Psoas muscle (tissue), 7 donors: ENCODE measurements at regions not wholly inside any gene's neighbourhood (a gene's known extent, or its start where the extent isn't known, plus 50 kb on each side); places are given as distances from the start of the nearest gene placed in this dataset.

Source experiments
- ATAC-seq, 4 donors: fragments of 200-7000 bp; cut with Tn5 transposase; one replicate each; pipeline ENCODE4 v1.9.1; 2020; ENCODE audit warnings: moderate library complexity in 3 of 4, mild to moderate bottlenecking in 2 of 4
- DNase-seq, 2 donors: peaks; one replicate each; pipeline ENCODE4 v3.0.0-alpha.2; 2020
- H3K27ac ChIP-seq: fragments of 200-600 bp; one replicate; pipeline ENCODE4 v1.8.0; 2022
- H3K27me3 ChIP-seq, 3 donors: fragments of 200-600 bp in 1 of 3; one replicate each; pipeline versions ENCODE4 v1.6.1 to v1.8.0; 2013 to 2022; ENCODE audit warnings: low read length in 2 of 3, mild to moderate bottlenecking in 2 of 3, moderate library complexity in 1 of 3; ENCODE audit not compliant: insufficient read depth in 3 of 3
- H3K36me3 ChIP-seq, 2 donors: fragments of 200-600 bp in 1 of 2; one replicate each; pipeline versions ENCODE4 v1.6.1 to v1.8.0; 2013 to 2022; ENCODE audit warnings: low read depth in 1 of 2, mild to moderate bottlenecking in 1 of 2, moderate library complexity in 1 of 2; ENCODE audit not compliant: insufficient read depth in 1 of 2
- H3K4me1 ChIP-seq: fragments of 200-600 bp; one replicate; pipeline ENCODE4 v1.8.0; 2022
- H3K4me3 ChIP-seq: fragments of 200-600 bp; one replicate; pipeline ENCODE4 v1.8.0; 2022; ENCODE audit warnings: mild to moderate bottlenecking
- H3K9me3 ChIP-seq: fragments of 200-600 bp; one replicate; pipeline ENCODE4 v1.8.0; 2022
- WGBS, 3 donors: extraction: QIAGEN DNeasy Blood & Tissue Kit; methylation state at CpG; one replicate each; pipeline versions ENCODE4 v1.1.6 to v1.1.7; 2013; 5-methylcytosine and 5-hydroxymethylcytosine counted together
- intact Hi-C, 2 donors: fragments of 100-400 bp; cut with DNase I; formaldehyde crosslinking; loops; one replicate each; pipeline versions ENCODE4 v1.11.0 to v1.14.2; 2022
- TF ChIP-seq, protein P1 (sequence below): fragments of 200-600 bp; IDR thresholded peaks from one replicate; pipeline ENCODE4 v1.8.0; 2022; ENCODE audit warnings: antibody characterized with exemption
- donor health status: healthy with polysubstance abuse.
- donor health status: DM: no; HTN: no; CAD: no; lungs with moderate emphysema.
- donor health status: Bipolar disorder and iron deficiency.
- donor health status: healthy.
- donor health status: DM: yes; HTN: yes; CAD: no.
- donor health status: DM: no; HTN: no; CAD: no.
- donor health status: DM: yes; HTN: yes; CAD: no.

DNA sequence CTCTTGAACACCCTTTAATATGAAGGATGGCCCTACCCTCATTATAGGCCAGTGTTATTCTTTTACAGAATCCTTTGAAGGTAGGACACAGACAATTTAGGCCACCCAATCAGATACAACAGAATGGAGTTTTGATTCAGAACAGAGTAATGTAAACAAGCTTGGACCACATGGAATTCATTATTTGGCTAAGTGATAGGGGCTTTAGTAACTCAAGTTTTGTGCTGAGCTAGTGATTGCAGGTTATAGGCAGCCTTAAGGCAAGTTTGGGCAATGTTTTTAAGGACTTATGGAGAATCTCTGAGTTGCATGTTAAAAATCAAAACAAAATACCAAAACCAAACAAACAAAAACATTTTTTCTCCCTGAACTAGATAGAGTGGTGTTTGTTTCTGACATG is 312.1 kb upstream of the ROBO1 start:
- Histone ChIP-seq H3K4me3 (no peak overlapping the region), H3K27me3 (no peaks in the 10 kb centered on the region), H3K36me3 (no peaks in the 10 kb centered on the region), H3K27ac (no peak overlapping the region), H3K9me3 (no peaks in the 10 kb centered on the region), H3K4me1 (no peaks in the 10 kb centered on the region)
- ATAC-seq (no peak), DNase-seq (no peak)
- TF ChIP-seq, protein P1, sequence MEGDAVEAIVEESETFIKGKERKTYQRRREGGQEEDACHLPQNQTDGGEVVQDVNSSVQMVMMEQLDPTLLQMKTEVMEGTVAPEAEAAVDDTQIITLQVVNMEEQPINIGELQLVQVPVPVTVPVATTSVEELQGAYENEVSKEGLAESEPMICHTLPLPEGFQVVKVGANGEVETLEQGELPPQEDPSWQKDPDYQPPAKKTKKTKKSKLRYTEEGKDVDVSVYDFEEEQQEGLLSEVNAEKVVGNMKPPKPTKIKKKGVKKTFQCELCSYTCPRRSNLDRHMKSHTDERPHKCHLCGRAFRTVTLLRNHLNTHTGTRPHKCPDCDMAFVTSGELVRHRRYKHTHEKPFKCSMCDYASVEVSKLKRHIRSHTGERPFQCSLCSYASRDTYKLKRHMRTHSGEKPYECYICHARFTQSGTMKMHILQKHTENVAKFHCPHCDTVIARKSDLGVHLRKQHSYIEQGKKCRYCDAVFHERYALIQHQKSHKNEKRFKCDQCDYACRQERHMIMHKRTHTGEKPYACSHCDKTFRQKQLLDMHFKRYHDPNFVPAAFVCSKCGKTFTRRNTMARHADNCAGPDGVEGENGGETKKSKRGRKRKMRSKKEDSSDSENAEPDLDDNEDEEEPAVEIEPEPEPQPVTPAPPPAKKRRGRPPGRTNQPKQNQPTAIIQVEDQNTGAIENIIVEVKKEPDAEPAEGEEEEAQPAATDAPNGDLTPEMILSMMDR = no peak
- intact Hi-C loops = no loop called here

GRCh38 chr3:80068459-80068858 is 300.7 kb upstream of the ROBO1 start:
- TF ChIP-seq, protein P1 = no peak
- Histone ChIP-seq H3K27me3 (peaks cover 0 to 2% (median 0%) of the 10 kb centered on the region in 3 donors), H3K36me3 (no peaks in the 10 kb centered on the region), H3K4me3 (no peak overlapping the region), H3K9me3 (no peaks in the 10 kb centered on the region), H3K27ac (no peak overlapping the region), H3K4me1 (no peaks in the 10 kb centered on the region)
- DNase-seq (no peak), ATAC-seq (no peak)
- WGBS, 3 donors = 67 to 75% (median 68%) methylated on average over 3 of the region's 3 CpGs
- intact Hi-C loops = no loop called here

- TF ChIP-seq, protein P1 = no peak
Measured at GRCh38 chr3:80063535-80063934, 295.7 kb upstream of the ROBO1 start.

DNA sequence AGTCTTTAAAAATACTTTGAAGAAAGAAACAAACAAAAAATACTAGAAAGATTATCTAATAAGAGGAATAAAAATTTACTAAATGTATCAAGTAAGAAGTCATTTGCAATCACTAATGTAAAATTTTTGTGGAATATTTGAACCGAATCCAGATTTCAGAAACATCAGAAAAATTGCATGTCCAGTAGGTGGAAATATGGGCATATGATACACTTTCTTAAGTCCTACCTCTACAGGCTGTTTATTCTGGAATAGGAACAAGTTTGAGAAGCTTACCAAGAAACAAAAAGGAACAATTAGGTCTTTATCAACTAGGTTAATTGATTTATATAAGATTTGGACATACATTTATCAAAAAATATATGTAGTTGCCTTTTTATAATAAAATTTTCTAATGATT is 292.9 kb upstream of the ROBO1 start:
- intact Hi-C loops = no loop called here
- H3K27ac ChIP-seq = no peak overlapping the region
- DNase-seq = no peak
- H3K4me1 ChIP-seq = no peaks in the 10 kb centered on the region
- TF ChIP-seq, protein P1 = no peak
- no peaks in the 10 kb centered on the region for H3K36me3 ChIP-seq
- peaks cover 0 to 2% (median 0%) of the 10 kb centered on the region in 3 donors for H3K27me3 ChIP-seq
- H3K4me3 ChIP-seq = no peak overlapping the region
- WGBS, 3 donors = 74 to 81% (median 75%) methylated on average over 1 of the region's 1 CpG
- no peak for ATAC-seq
- H3K9me3 ChIP-seq = no peaks in the 10 kb centered on the region

More at GRCh38 chr3:80063535-80063934, 295.7 kb upstream of the ROBO1 start:
- Histone ChIP-seq H3K4me3 (no peak overlapping the region), H3K9me3 (no peaks in the 10 kb centered on the region), H3K27me3 (peaks cover 0 to 2% (median 0%) of the 10 kb centered on the region in 3 donors), H3K36me3 (no peaks in the 10 kb centered on the region), H3K4me1 (no peaks in the 10 kb centered on the region), H3K27ac (no peak overlapping the region)
- no peak for ATAC-seq
- 90 to 93% (median 93%) methylated on average over 8 of the region's 8 CpGs for WGBS, 3 donors
- DNase-seq = no peak
- intact Hi-C loops = no loop called here

- no peak overlapping the region for H3K27ac ChIP-seq
- DNase-seq = no peak
- H3K27me3 ChIP-seq = no peaks in the 10 kb centered on the region
- TF ChIP-seq, protein P1 = no peak
- intact Hi-C loops = no loop called here
- no peak overlapping the region for H3K4me3 ChIP-seq
- H3K36me3 ChIP-seq = no peaks in the 10 kb centered on the region
- no peak for ATAC-seq
- WGBS, 3 donors = 59 to 66% (median 62%) methylated on average over 4 of the region's 4 CpGs
- H3K9me3 ChIP-seq = no peaks in the 10 kb centered on the region
- no peaks in the 10 kb centered on the region for H3K4me1 ChIP-seq
Measured at GRCh38 chr3:80055306-80055705, 287.5 kb upstream of the ROBO1 start.
